NOMO-1 treated with DMSO at 0.1 percent for 48 hours (cell line): ENCODE measurements at regions not wholly inside any gene's neighbourhood (a gene's known extent, or its start where the extent isn't known, plus 50 kb on each side); places are given as distances from the start of the nearest gene placed in this dataset.

Source experiments
- DNase-seq: peaks from one replicate; lab custom pipeline; 2025; ENCODE audit not compliant: unreplicated experiment; lab: John Stamatoyannopoulos, UW

GRCh38 chr3:30945291-30945690 is 50.8 kb upstream of the GADL1 start:
- no peak for DNase-seq

GRCh38 chr3:30948426-30948825 is 54.0 kb upstream of the GADL1 start:
- DNase-seq: peak; percentile 83

- DNase-seq: no peak
Measured at GRCh38 chr3:30951826-30952225, 57.4 kb upstream of the GADL1 start.

- no peak for DNase-seq
Measured at GRCh38 chr3:30952786-30953185, 58.3 kb upstream of the GADL1 start.

GRCh38 chr3:30954426-30954825 is 60.0 kb upstream of the GADL1 start:
- no peak for DNase-seq

- DNase-seq: no peak
Measured at GRCh38 chr3:30962084-30962483, 67.6 kb upstream of the GADL1 start.

GRCh38 chr3:30962493-30962892 is 68.0 kb upstream of the GADL1 start:
- no peak for DNase-seq

DNA sequence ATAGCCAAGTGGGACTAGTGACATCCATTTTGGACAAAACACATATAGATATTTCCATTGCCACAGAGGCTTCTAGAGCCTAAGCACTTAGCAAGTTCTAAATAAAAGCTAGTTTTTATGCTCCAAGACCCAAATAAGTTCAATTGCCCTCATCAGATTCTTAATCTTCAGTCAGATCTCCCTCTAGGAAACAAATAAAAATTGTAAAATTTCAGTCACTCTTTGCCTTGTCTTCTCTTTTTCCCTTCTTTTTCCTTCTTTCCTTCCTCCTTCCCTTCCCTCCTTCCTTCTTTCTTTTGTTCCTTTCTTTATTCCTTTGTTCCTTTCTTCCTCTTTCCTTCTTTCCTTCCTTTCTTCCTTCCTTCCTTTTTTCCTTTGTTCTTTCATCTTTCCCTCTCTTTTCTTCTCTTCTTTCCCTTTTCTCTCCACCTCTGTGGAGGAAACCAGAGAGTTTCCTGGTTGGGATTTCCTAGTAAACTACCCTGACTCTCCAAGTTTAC is 68.8 kb upstream of the GADL1 start:
- no peak for DNase-seq

DNA sequence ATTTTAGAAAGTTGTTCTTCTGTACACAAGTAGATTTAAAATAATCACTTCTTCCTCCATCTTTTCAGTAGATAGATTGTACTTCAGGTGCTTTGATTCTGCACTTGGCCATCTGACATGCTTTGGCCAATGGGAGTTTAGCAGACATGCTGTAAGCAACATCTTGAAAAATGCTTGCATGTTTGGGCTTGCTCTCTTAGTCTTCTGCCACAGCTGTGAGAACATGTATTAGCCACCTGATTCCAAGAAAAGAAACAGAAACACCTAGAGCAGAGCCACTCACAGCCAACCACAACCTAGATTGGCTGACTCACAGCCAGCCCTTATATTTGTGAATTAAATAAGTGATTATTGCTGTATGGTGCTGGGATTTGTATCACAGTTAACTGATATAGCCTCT is 70.2 kb upstream of the GADL1 start:
- DNase-seq: no peak

DNA sequence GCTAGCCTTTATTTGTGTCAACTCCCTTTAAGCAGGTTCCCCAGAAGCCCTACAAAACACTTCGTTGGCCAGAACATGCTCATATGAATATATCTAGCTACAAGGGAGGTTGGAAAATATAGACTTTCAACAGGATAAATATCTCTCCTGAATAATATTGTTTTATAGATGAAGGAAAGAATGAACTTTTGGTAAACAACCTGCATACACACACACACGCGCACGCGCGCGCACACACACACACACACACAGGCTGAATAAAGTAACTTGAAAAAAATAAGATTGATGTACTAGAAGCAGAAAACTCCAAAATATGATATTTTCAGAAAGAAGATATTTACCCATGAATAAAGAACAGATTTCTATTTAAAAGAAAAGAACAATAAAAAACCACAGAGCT is 72.4 kb upstream of the GADL1 start:
- DNase-seq: no peak

DNA sequence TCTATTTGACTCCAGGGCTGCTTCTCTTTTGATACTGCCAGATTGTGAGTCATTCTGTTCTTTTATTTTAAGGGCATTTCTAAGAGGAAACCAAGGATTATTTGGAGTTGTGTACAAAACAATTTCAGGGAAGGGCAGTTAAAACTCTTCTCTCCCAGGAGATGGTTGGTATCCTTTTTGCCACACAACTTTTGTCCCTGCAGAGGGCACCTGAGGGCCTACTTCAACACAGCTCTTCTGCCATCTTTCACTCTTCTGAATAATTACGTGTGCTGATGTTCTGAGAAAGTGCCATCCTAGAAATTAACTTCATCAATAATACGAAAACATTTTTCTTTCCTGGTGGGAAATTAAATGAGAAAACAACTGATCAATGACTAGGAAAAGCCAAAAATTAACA is 75.7 kb upstream of the GADL1 start:
- DNase-seq: no peak

GRCh38 chr3:30972449-30972848 is 78.0 kb upstream of the GADL1 start:
- DNase-seq: no peak

DNA sequence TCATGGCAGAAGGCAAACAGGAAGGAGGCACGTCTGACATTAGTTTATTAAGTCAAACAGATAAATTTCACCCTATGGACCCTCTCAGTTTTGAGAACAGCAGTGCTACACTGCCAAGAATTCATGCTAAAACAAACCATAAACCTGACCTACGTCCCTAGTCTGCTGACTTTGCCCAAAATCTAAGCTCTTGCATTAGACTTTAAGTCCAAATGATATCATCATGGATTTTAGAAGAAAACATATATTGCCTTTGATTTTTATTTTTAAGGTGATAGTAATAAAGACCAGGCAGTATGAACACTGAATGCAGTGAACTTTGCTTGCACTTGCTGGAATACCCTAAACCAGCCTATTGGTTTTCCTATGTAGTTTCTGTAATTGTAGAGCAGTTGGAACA is 79.6 kb upstream of the GADL1 start:
- DNase-seq: no peak

GRCh38 chr3:30977592-30977991 is 83.1 kb upstream of the GADL1 start:
- no peak for DNase-seq

GRCh38 chr3:30980993-30981392 is 86.5 kb upstream of the GADL1 start:
- no peak for DNase-seq

DNA sequence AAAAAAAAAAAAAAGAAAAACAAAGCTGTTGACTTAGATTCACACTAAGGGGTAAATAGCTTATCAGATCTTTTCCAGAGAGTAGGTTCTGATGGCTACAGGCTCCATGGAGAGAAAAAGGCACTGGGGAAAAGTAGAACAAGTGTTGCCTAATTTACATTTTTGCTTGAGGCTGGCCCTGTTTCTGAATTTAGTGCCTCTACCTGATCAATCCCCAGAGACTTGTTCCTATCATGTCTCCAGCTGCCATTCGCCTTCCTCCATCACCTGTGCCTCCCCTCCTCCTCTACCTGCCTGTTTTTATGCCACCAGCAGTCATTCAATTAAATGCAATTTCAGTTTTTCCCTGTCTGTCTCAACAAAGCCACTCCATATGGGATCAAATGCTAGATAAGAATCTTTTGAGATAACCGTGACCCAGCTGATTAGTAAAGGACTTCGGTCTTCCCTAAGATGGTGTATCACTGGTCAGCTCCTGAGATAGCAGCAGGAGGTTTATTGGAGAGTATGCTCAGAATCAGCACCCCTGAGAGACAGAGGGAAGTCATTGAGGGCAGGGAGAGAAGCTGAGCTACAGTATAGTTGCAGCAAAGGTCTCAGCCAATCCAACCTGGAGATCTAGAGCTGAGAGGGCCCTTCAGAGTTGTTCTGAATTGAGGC is 88.1 kb upstream of the GADL1 start:
- no peak for DNase-seq

DNA sequence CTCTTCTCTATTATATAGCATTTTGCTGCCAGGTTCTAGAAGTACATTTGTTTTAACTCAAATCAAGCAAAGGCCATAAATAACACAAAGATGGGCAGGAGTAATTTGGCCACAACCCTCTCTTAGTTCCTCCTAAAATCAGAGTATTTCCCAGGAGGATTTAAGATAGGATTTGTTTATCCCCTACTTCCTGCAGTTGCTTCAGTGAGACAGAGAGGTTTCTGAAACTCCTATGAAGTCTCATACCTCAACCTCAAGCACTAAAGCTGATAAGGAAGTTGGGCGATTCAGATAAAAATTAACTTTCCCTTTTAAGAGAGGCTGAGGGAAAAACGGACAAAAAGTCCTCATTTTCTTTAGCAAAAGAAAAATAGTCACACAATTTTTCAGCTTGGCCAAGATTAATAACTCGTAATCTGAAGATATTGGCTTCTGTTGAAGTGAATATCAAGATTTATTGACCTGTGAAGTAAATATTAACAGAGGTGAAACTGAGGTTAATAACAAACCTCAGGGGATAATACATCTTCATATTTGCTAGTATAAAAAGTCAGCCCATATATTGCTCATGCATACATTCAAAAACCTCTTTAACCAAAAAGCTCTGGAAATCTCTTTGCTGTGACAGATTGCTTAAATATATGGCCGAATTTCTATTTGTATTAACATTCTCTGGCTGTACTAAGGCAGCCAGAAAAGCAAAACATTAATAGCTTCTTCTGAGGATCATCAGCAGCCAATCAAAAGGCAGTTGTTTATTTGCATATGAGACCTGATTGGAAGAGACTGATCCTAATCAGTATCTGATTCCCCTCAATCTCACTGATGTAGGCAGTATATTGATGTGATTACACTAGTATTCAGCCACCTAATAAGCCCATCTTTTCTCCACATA is 90.6 kb upstream of the GADL1 start:
- no peak for DNase-seq

GRCh38 chr3:30986551-30986950 is 92.1 kb upstream of the GADL1 start:
- DNase-seq: no peak

DNA sequence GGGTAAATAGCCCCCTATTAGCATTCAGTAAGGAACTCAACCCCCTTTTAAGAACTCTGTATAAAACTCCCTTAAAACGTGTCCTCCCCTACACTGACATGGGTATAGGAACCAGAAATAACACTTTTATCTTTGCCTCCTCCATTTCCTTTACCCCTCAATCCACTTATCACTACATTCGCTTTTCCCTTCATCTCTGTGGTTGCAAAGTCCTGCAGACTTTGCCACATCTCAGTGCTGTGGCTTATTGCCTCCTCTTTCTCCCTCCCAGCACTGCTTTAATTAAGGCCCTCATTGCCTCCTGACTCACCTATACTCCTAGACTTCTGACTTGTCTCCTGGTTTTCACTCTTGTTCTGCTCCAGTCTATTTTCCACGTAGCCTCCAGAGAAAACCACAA is 94.3 kb upstream of the GADL1 start:
- no peak for DNase-seq

GRCh38 chr3:30989276-30990030 is 95.0 kb upstream of the GADL1 start:
- DNase-seq: no peak

DNA sequence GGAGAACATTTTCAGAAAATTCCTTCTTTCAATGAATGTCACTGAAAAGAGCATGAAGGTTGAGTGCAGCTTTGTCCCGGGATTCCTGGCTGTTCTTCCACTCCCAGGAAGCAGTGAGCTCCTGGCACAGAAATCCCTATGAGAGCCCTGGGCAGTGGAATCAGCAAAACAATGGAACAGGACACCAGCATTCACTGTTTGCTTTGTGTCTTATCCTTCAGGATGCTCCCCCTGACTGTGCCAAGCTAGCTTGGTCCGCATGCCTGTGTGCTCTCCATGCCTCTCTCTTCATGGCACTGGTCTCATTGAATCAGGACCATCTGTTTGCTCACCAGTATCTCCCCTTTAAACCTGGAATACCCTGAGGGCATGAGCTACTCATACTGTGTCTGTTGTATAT is 102.0 kb upstream of the GADL1 start:
- no peak for DNase-seq

DNA sequence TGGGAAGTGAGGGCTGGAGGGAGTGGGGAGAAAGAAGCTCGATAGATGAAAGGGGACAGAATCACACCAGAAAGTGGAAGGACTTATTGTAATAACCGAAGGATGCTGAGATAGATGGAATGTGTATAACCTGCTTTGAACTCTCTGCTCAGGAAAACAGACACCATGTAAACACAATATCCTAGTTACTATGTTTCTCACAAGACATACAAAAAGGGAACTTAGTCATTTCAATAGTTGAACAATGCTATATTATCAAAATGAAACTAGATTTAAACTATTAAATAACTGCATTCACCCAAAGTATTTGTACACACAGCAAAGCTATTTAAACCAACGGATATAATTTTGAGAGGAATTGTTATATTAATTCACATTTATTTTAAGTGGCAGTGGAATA is 108.3 kb upstream of the GADL1 start:
- no peak for DNase-seq
